COR-L47 (cell line): ENCODE measurements at regions not wholly inside any gene's neighbourhood (a gene's known extent, or its start where the extent isn't known, plus 50 kb on each side); places are given as distances from the start of the nearest gene placed in this dataset.
A peak's percentile ranks its signal among the peaks of the same experiment; 100 is the strongest.

Source experiments
- DNase-seq: peaks from one replicate; lab custom pipeline; 2025; lab: John Stamatoyannopoulos, UW

- DNase-seq: no peak
Observed at GRCh38 chr14:80379035-80379434, 167.7 kb upstream of the DIO2 start.

- DNase-seq: no peak
Observed at GRCh38 chr14:80378084-80378690, 166.9 kb upstream of the DIO2 start.

GRCh38 chr14:80364816-80365215 is 153.5 kb upstream of the DIO2 start:
- no peak for DNase-seq

- peak; percentile 27 for DNase-seq
Observed at GRCh38 chr14:80364274-80364673, 153.0 kb upstream of the DIO2 start.

GRCh38 chr14:80358112-80358511 is 146.8 kb upstream of the DIO2 start:
- no peak for DNase-seq

- DNase-seq: peak; percentile 21
Observed at GRCh38 chr14:80356413-80356812, 145.1 kb upstream of the DIO2 start.

- no peak for DNase-seq
Observed at GRCh38 chr14:80354860-80355581, 143.7 kb upstream of the DIO2 start.

GRCh38 chr14:80352471-80352870 is 141.2 kb upstream of the DIO2 start:
- DNase-seq: no peak

GRCh38 chr14:80350707-80351106 is 139.4 kb upstream of the DIO2 start:
- no peak for DNase-seq

- DNase-seq: no peak
Observed at GRCh38 chr14:80346395-80346794, 135.1 kb upstream of the DIO2 start.

- DNase-seq: no peak
Observed at GRCh38 chr14:80344208-80344607, 132.9 kb upstream of the DIO2 start.

- DNase-seq: no peak
Observed at GRCh38 chr14:80336608-80337106, 125.4 kb upstream of the DIO2 start.

GRCh38 chr14:80325688-80326087 is 114.4 kb upstream of the DIO2 start:
- no peak for DNase-seq

GRCh38 chr14:80325112-80325511 is 113.8 kb upstream of the DIO2 start:
- no peak for DNase-seq

GRCh38 chr14:80324649-80325048 is 113.3 kb upstream of the DIO2 start:
- no peak for DNase-seq

- no peak for DNase-seq
Observed at GRCh38 chr14:80323038-80323665, 111.8 kb upstream of the DIO2 start.

- no peak for DNase-seq
Observed at GRCh38 chr14:80316441-80316840, 105.1 kb upstream of the DIO2 start.

GRCh38 chr14:80315681-80316080 is 104.4 kb upstream of the DIO2 start:
- no peak for DNase-seq

GRCh38 chr14:80313806-80314205 is 102.5 kb upstream of the DIO2 start:
- DNase-seq: no peak

- no peak for DNase-seq
Observed at GRCh38 chr14:80310938-80311750, 99.8 kb upstream of the DIO2 start.

- DNase-seq: no peak
Observed at GRCh38 chr14:80304125-80304766, 92.9 kb upstream of the DIO2 start.

GRCh38 chr14:80300351-80300750 is 89.0 kb upstream of the DIO2 start:
- DNase-seq: no peak
